ENCODE measurements at regions not wholly inside any gene's neighbourhood (a gene's known extent, or its start where the extent isn't known, plus 50 kb on each side); places are given as distances from the start of the nearest gene placed in this dataset.

- TF ChIP-seq CTCF (IDR thresholded peaks at IDR 0.05): no peak
- no peak for TF ChIP-seq POLR2A (IDR thresholded peaks at IDR 0.05)
Observed at GRCh38 chr4:175407926-175408325, 404.1 kb downstream of the GPM6A start.
